HG03460 (cell line): ENCODE measurements at regions not wholly inside any gene's neighbourhood (a gene's known extent, or its start where the extent isn't known, plus 50 kb on each side); places are given as distances from the start of the nearest gene placed in this dataset.

Experiments used
- ATAC-seq: cut with Tn5 transposase; IDR thresholded peaks from one replicate; pipeline ENCODE4 v1.9.1; 2021; ENCODE audit not compliant: unreplicated experiment

DNA sequence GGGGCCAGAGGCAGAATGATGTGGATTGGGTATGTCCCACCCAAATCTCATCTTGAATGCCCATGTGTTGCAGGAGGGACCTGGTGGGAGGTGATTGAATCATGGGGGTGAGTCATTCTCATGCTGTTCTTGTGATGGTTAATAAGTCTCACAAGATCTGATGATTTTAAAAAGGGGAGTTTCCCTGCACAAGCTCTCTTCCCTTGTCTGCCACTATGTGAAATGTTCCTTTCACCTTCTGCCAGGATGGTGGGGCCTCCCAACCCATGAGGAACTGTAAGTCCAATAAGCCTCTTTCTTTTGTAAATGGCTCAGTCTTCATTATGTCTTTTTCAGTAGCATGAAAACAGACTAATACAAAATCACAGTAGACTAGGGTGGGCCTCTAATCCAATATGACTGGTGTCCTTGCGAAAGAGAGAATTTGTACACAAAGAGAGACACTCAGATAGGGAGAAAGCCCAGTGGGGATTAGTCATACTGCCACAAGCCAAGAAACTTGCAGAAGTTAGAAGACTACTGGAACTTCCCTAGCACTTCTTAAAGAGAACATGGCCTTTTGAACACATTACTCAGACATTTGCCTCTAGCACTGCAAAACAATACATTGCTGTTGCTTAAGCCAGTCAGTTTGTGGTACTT, 68.4 kb downstream of the ANXA1 start:
- peak; percentile 86 for ATAC-seq

DNA sequence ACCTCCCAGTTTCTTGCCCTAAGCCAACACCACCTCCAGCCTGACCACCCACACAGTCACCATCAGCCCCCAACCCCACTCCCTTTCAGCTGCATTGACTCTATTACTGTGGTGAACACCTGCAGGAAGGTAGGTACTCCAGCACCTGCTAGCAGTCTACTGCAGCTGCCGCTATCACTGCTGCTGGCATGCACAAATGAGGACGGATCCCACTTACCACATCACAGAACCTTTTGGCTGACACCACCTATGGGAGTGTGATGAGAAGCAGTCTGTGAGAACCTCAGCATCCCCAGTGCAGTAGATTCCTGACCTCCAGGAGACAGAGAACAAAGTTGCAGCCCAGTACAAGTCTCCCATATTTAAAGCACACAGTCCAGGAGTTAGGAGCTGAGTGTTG, 71.9 kb downstream of the ANXA1 start:
- ATAC-seq, result no peak

- ATAC-seq, result no peak
These were observed 77.9 kb downstream of the ANXA1 start for GRCh38 chr9:73229543-73229942.

- no peak for ATAC-seq
These were observed 78.6 kb downstream of the ANXA1 start for GRCh38 chr9:73230251-73230650.

DNA sequence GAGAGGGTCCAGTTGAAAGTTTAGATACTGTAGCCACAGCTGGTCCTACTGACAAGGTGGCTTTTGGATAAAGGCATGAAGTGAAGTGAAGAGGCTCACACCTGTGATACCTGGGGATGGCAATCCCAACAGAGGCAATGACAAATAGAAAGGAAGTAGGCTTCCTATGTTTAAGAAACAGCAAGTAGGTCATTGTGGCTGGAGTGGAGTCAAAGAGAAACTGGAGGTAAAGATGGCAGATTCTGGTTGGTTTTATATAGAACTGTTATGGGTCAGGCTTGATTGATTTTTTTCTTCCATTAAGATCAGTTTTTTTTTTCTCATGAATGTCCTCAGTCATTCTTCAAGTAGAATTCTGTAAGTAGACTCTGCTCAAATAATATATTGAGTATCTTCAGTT, 79.5 kb downstream of the ANXA1 start:
- peak; percentile 43 for ATAC-seq

DNA sequence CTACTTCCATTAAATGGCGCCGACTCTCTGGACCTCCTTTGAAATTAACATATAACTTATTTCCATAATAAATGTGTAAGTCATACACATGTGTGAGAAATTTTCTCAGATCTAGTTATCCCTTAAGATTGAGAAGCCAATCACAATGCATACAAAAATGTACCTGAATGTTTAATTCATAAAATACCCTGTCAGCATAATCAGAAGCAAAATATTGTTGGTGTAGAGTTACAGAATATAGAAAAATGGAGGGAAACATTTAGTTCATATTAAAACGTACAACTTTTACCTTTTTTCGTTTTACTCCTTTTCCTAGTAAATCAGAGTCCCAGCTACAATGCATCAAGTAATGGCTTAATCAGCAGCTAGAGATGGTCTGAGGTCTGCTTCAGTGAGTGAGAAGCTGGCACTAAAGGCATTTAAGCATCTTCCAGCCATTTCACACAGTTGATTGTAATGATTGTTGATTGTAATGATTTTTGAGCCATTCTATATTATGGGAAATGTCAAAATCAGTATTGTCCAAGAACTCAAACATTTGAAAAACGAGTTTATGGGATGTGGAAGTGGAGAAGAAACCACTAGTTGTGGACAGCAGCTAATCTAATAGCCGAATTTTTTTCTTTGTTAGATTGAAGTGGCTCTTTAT, 81.8 kb downstream of the ANXA1 start:
- ATAC-seq, result no peak

- ATAC-seq, result no peak
These were observed 82.3 kb downstream of the ANXA1 start for GRCh38 chr9:73234008-73234360.

DNA sequence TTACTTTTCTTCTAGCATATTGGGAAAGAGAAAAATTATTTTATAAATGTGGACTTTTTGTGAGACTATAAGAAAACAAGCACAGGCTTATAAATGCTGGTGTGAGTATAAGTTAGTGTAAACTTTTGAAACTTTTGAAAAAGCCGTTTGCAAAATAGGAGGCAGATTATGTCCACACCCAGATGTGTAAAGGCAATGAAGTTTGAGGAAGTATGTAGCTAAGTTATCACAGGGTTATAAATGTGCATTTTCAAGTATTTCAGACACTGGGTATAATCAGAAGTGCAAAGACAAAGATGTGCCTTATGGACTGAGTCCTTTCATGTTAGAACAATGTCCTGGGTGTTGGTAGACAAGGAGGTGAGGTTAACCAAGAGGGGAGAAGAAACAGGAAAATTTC, 85.5 kb downstream of the ANXA1 start:
- no peak for ATAC-seq

- no peak for ATAC-seq
These were observed 88.1 kb downstream of the ANXA1 start for GRCh38 chr9:73239570-73240265.

DNA sequence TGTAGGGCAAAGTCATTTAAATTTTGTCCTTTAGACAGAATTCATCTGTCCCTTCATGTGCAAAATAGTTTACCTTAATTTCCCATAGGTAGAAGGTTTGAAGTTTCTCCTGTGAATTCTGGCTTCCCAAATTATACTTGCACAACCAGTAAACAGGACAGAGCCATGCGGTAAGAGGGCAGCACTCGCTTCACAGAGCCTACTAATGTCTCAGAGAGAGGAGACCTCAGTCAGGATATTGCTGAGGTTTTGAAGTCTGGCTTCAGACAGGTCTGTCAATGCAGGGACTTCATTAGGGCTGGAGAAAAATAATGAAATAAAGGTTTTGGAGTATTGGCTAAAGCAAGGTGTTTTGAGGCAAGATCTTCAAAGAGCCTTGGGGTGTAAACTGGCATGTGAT, 91.4 kb downstream of the ANXA1 start:
- ATAC-seq, result no peak

DNA sequence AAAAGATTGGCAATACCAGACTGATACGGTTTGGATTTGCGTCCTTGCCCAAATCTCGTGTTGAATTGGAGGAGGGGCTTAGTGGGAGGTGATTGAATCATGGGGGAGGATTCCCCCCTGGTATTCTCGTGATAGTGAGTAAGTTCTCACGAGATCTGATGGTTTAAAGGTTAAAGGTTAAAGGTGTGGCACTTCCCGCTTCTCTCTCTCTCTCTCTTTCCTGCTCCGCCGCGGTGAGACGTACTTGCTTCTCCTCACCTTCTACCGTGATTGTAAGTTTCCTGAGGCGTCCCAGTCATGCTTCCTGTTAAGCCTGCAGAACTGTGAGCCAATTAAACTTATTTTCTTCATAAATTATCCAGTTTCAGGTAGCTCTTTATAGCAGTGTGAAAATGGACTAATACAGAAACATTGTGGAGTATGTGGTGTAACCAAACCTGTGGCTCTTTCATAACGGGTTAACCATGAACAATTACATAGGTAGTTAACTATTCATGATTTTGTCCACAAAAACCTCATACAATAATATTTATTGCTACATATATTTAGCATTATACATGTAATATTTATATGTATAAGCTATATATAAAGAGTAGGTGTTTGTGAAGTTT, 107.5 kb downstream of the ANXA1 start:
- ATAC-seq, result no peak

GRCh38 chr9:73260506-73260905, 108.8 kb downstream of the ANXA1 start:
- ATAC-seq, result no peak

GRCh38 chr9:73264631-73265030, 113.0 kb downstream of the ANXA1 start:
- ATAC-seq, result no peak

- ATAC-seq, result no peak
These were observed 114.2 kb downstream of the ANXA1 start for GRCh38 chr9:73265876-73266275.

- ATAC-seq, result no peak
These were observed 117.9 kb downstream of the ANXA1 start for GRCh38 chr9:73269430-73270101.

GRCh38 chr9:73270967-73271721, 119.5 kb downstream of the ANXA1 start:
- peak; percentile 93 for ATAC-seq

GRCh38 chr9:73280113-73280512, 128.4 kb downstream of the ANXA1 start:
- ATAC-seq, result no peak

DNA sequence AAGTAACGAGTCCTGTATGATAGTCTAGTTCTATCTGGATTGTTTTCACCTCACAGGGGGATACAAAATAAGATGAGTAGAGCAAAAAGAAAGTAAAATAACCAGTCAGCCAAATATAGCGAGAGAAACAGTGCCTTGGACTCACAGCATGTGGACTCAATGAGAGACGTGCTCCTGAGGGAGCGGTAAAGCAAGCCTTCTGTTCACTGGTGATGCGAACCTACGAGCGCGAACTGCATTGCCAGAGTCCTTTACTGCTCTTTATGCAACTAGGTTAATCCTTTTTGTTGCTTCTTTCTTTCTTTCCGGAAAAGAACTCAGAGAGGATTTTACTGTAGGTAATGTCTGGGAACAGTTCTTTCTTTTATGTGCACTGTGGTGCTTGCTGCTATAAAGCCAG, 132.7 kb downstream of the ANXA1 start:
- ATAC-seq, result no peak

DNA sequence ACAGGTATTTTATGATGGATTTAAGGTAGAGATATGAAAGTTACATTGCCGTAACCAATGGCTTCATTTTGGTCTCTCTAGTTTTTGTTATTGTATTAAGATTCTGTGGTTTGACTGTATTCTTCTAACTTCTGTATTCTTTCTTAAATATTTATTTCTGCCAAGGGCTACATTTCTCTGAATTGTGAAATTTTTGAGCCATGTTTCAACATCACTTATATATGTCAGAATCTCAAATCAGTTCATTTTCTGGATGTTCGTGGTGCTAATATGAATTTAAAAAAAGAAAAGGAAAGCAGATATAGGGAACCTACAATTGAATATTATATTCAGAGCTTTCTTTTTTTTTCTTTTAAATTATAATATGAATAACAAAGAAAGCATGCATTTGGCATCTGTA, 142.7 kb downstream of the ANXA1 start:
- ATAC-seq, result no peak

- ATAC-seq, result no peak
These were observed 174.3 kb downstream of the ANXA1 start for GRCh38 chr9:73325983-73326382.

DNA sequence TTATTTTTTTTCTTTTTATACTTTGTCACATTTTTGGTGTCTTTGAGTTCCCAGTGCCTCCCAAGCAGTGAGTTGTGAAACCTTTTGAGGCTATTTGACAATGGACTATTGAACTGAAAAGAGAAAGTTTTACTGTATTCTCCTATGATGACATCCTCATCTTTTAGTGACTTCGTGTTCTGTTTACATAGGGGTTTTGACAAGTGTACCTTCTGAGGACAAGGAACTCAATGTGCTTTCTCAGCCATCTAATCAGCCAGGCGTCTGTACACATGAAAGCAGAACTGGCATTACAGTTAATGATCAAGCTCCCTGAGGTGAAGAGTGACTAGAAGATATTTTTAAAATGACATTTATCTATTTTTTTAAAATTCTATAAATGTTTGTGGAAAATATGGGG, 175.5 kb downstream of the ANXA1 start:
- no peak for ATAC-seq
